ES-I3 (cell line): ENCODE measurements at regions not wholly inside any gene's neighbourhood (a gene's known extent, or its start where the extent isn't known, plus 50 kb on each side); places are given as distances from the start of the nearest gene placed in this dataset.

ENCODE experiments used
- H3K36me3 ChIP-seq: 2 replicates; pipeline ENCODE4 v1.6.1; 2013; ENCODE audit warnings: mild to moderate bottlenecking, low read length, control low read depth, moderate library complexity; ENCODE audit not compliant: insufficient read depth
- H3K4me1 ChIP-seq: 2 replicates; pipeline ENCODE4 v1.6.1; 2013; ENCODE audit warnings: mild to moderate bottlenecking, control low read depth, low read length; ENCODE audit not compliant: insufficient read depth
- H3K9ac ChIP-seq: 2 replicates; pipeline ENCODE4 v1.6.1; 2013; ENCODE audit warnings: low read depth, mild to moderate bottlenecking, low read length, moderate library complexity
- H3K9me3 ChIP-seq: 2 replicates; pipeline ENCODE4 v1.6.1; 2013; ENCODE audit warnings: mild to moderate bottlenecking, low read length, moderate library complexity; ENCODE audit not compliant: control insufficient read depth, insufficient read depth

DNA sequence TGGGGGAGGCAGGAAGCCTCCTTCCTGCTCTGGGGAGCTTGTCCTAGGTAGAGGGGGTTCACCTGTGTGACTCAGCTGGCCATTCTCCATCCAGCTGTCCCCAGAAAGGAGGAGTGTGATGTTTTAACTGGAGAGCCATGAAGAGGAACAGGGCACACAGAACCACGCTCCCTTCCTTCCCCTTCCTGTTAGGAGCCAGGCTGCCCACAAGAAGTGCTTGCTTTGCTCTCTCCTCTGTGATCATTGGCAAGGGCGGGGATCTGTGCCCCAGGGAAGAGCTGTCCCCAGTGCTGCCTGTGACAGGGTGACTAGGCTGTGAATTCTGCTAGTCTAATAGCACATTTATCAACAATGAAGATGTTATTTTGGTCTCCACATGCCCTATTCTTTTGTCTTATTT lies 169.6 kb upstream of the GATB start:
- Histone ChIP-seq H3K36me3 (no peaks in the 10 kb centered on the region), H3K9me3 (no peaks in the 10 kb centered on the region), H3K9ac (no peak overlapping the region), H3K4me1 (no peaks in the 10 kb centered on the region)

DNA sequence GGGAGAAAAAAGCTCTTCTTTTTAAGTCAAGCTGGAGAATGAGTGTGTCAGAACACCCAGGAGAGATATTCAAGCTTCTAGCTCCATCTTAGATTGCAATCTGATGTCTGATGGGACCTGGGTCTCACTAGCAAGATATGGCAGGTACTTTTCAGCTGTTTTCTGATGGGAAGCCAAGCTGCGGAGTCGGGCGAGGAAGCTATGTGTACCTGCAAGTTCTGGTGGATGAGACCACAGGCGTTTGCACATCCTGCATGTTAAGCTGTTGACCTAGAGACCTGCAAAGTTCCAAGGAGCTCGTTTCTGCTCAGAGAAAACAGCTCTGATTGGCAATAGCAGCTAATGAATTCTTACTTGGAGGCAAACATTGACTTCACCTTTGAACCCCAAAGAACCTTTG lies 167.3 kb upstream of the GATB start:
- H3K36me3 ChIP-seq, result no peaks in the 10 kb centered on the region
- H3K9me3 ChIP-seq, result no peaks in the 10 kb centered on the region
- no peak overlapping the region for H3K9ac ChIP-seq
- no peaks in the 10 kb centered on the region for H3K4me1 ChIP-seq

DNA sequence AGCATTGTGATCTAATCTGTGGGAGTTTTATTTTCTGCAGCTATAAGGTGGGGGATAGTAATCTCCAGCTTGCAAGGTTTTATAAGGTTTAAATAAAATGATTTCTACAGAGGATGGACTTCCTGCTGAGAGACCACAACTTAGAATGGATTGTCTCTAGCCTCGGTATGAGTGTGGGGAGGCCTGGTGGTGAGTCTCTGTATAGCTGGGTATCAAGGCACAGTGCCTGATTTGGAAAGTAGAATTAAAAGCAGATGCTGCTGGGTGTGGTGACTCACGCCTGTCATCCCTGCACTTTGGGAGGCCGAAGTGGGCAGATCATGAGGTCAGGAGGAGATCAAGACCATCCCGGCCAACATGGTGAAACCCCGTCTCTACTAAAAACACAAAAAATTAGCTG lies 162.0 kb upstream of the GATB start:
- Histone ChIP-seq H3K9ac (no peak overlapping the region), H3K36me3 (no peaks in the 10 kb centered on the region), H3K4me1 (no peaks in the 10 kb centered on the region), H3K9me3 (no peaks in the 10 kb centered on the region)

DNA sequence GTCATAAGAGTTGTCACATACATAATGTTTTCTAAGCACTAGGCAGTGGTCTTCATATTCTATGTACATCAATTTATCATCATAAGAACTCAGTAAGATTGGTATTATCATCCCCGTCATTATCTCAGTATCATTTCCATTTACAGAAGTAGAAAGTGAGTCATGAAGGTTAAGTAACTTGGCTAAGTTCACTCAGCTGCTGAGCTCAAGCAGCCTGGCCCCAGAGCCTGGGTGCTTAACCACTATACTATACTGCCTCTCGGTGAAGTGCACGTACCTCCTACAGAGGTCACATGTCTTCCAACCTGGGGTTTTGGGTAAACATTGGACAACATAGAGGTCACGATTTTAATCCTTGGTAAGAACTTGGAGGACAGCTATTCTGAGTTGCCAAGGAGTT lies 161.5 kb upstream of the GATB start:
- no peaks in the 10 kb centered on the region for H3K4me1 ChIP-seq
- H3K9me3 ChIP-seq, result no peaks in the 10 kb centered on the region
- H3K9ac ChIP-seq, result no peak overlapping the region
- no peaks in the 10 kb centered on the region for H3K36me3 ChIP-seq

DNA sequence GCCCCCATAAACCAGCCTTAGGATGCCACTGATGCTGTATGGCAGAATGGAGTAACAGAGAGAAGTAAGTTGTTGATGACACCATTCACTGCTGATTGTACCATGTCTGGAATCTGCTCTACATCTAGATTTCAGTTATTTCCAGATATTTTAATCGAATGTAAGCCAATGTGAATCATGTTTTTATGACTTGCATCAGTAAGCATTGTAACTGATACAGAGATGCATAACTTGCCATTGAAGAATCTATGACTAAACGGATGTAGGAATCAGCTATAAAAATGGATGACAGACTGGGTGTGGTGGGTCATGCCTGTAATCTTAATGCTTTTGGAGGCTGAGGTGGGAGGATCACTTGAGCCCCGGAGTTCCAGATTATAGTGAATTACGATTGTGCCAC lies 161.0 kb upstream of the GATB start:
- H3K9ac ChIP-seq, result no peak overlapping the region
- H3K36me3 ChIP-seq, result no peaks in the 10 kb centered on the region
- H3K9me3 ChIP-seq, result no peaks in the 10 kb centered on the region
- H3K4me1 ChIP-seq, result no peaks in the 10 kb centered on the region

DNA sequence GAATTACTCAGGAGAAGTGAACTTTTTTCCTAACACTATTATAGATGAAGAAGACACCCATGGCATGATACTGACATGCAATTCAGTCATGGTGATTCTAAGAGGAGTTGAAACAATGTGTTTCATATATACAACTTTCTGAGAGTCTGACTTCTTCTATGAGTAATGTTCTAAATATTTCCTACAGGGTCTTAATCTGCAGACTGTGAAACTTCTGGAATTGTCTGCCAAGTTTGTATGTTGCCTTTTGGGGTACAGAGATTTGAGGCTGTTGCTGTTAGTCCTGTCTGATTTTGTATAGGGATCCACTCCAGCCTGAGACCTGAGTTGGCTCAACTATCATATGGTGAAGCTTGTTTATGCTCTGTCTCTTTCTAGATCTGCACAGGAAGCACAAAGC lies 160.6 kb upstream of the GATB start:
- Histone ChIP-seq H3K9ac (no peak overlapping the region), H3K4me1 (no peaks in the 10 kb centered on the region), H3K36me3 (no peaks in the 10 kb centered on the region), H3K9me3 (no peaks in the 10 kb centered on the region)

DNA sequence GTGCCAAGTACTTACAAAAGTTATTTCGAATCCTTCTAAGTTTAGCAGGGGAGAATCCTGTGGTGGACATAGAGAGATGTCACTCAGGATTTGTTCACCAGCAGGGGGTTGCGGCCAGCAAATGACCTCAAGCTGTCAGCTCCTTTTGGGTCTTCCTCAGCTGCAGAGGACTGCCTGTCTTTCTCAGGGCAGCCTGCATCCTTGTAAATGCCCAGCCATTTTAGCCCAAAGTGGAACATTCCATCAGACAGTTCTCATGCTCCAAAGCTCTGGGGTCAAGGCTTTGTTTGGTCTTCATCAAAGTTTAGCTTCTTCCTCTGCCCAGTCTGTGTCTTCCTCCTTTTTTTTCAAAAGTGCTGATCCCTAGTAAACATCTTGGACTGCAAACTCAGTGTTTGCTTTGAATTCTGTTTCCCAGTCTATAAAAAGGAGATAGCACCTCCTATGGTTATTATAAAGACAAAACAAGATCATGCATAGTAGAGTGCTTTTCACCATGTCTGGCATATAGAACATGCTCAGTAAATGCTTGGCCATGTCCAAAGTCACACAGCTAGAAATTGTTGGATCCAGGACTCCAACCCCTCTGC lies 156.4 kb upstream of the GATB start:
- Histone ChIP-seq H3K9ac (no peak overlapping the region), H3K36me3 (no peaks in the 10 kb centered on the region), H3K4me1 (no peaks in the 10 kb centered on the region), H3K9me3 (no peaks in the 10 kb centered on the region)

DNA sequence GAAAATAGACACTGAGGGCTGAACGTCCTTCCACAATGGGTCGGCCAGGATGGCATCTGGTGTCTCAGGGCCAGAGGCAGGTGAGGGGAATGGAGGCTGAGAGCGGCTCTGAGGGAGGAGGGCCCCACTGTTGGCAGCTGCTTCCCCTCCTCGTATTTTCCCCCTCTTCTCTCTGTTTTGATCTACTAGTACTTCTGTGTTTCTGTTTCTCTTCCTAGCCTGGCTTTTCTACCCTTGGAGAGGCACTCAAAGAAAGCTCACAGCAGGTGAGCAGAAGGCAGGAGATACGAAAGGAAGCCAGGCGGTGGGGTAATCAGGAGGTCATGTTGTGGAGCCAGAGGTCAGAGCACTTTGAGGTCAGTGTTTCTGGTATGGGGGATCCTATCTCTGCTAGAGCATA lies 151.8 kb upstream of the GATB start:
- Histone ChIP-seq H3K9me3 (no peaks in the 10 kb centered on the region), H3K9ac (no peak overlapping the region), H3K4me1 (peaks cover 8% of the 10 kb centered on the region; the same call in 1 of the 2 replicates), H3K36me3 (no peaks in the 10 kb centered on the region)

DNA sequence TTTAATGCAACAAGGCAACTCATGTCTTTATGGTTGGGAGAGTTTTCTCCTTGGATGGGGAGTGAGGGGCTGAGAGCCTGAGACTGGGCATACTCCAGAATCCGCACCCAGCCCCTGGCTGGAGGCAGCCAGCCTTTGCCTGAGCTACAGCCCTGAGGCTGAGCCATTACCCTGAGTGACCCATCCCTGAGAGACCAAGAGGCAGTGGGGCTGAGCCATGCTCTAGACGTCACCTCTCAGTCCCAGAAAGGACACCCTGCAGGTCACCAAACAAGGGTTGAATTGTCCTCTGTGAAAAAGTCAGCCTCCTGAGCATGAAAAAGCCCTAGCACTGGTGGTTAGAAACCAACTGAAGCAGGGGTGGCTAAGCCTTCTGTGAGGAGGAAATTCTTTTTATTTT lies 151.2 kb upstream of the GATB start:
- H3K9ac ChIP-seq, result no peak overlapping the region
- peaks cover 8% of the 10 kb centered on the region; the same call in 1 of the 2 replicates for H3K4me1 ChIP-seq
- H3K9me3 ChIP-seq, result no peaks in the 10 kb centered on the region
- no peaks in the 10 kb centered on the region for H3K36me3 ChIP-seq

DNA sequence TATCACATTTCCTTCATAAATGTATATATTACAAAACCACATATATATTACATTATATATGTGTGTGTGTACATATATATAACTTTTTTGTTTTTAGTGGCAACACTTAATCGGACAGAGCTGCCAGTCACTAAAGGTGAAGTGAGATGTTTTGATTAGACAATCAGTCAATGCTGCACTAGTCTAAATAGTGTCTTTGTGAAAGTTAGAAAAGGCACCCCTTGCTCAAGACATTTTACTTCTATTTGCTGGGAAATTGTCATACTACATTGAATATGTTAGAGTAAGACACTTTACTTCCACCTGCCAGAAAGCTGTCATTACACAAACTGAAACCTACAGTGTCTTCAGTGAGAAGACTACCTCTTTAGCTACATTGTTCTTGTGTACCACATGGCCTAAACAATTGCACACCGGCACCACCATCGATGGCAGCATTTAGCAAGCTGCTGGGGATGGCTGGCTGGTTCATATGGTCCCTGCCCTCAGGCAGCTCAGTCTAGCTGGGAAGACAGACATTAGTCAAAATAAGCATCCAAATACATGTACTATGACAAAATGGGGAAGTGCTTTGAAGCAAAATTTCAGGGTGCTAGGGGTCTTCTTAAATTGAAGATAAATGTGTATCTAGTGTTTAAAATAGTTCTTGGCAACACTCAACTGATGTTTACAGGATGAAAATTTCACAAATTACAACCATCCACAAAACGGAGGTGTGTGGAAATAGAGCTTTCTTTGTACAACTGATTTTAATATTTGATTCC lies 148.1 kb upstream of the GATB start:
- Histone ChIP-seq H3K36me3 (no peaks in the 10 kb centered on the region), H3K9me3 (no peaks in the 10 kb centered on the region)

DNA sequence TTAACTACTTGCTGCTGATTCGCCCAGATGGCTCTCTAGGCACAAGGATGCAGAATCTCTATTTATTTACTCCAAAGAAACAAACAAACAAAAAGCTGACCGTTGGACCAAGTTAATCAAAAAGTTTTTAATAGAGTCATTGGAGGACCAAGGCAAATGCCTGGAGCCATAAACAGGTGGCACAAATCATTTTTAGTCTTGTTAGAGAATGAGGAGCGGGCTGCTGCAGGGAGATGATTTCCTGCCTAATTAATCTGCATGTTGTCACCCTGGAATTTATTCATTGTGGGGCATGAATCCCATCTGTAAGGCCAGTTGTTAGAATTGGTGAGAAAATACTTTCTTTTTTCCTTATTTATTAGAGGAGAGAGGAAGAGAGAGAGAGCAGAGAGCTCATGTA lies 147.4 kb upstream of the GATB start:
- Histone ChIP-seq H3K9ac (no peak overlapping the region), H3K4me1 (peaks cover 8% of the 10 kb centered on the region; the same call in 1 of the 2 replicates), H3K36me3 (no peaks in the 10 kb centered on the region), H3K9me3 (no peaks in the 10 kb centered on the region)

More for the DNA sequence above, 148.1 kb upstream of the GATB start:
- Histone ChIP-seq H3K4me1 (peaks cover 8% of the 10 kb centered on the region; the same call in 1 of the 2 replicates), H3K9ac (no peak overlapping the region)

DNA sequence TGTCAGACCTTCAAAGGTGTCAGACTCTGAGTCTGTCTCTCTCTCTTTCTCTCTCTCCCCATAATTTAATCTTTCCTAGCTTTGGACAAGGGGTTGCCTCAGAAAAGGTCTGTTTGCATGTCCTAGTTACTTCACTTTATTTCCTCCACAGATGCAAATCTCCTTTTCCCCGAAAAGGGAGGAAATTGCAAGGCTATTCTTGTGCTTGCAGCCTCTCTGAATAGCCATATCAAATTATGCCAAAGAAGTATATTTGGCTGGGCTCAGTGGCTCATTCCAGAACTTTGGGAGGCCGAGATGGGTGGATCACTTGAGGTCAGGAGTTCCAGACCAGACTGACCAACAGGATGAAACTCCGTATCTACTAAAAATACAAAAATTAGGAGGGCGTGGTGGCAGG lies 145.6 kb upstream of the GATB start:
- no peaks in the 10 kb centered on the region for H3K36me3 ChIP-seq
- H3K9me3 ChIP-seq, result 0 out of 2 replicates have a peak, but pooled peaks cover 1% of the 10 kb centered on the region
- H3K4me1 ChIP-seq, result peaks cover 8% of the 10 kb centered on the region; the same call in 1 of the 2 replicates

DNA sequence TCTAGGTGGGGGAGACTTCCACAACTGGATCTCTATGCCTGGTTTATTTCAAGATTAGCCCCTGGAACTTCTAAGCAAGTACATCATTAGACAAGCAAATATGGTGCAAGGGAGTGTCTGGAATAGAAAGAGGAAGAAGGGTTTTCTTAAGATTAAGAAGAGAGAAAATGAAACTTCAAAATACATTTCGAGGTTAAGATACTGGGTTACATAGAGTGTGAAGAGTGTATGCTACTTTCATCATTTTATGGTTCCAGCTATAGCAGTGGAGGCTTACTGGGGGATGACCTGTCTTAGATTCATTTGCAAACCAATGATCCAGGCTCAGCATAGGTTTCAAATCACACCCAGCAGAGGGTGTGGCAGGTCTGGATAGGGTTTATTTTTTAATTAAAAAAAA lies 144.4 kb upstream of the GATB start:
- Histone ChIP-seq H3K9ac (no peak overlapping the region), H3K4me1 (peaks cover 8% of the 10 kb centered on the region; the same call in 1 of the 2 replicates), H3K36me3 (no peaks in the 10 kb centered on the region), H3K9me3 (0 out of 2 replicates have a peak, but pooled peaks cover 2% of the 10 kb centered on the region)

More for the DNA sequence above, 145.6 kb upstream of the GATB start:
- H3K9ac ChIP-seq, result no peak overlapping the region

DNA sequence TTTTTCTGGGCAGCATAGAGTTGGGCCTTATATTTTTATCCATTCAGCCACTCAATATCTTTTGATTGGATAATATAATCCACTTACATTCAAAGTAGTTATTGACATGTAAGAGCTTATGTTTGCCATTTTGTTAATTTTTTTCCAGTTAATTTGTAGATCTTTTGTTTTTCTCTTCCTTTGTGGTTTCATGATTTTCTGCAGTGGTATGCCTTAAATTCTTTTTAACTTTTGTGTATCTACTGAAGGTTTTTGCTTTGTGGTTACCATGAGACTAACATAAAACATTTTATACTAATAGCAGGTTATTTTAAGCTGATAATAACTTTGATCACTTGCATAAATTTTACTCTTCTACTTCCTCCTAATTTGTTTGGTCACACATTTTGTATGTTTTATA lies 140.8 kb upstream of the GATB start:
- 0 out of 2 replicates have a peak, but pooled peaks cover 2% of the 10 kb centered on the region for H3K9me3 ChIP-seq
- no peaks in the 10 kb centered on the region for H3K4me1 ChIP-seq
- no peak overlapping the region for H3K9ac ChIP-seq
- H3K36me3 ChIP-seq, result no peaks in the 10 kb centered on the region

DNA sequence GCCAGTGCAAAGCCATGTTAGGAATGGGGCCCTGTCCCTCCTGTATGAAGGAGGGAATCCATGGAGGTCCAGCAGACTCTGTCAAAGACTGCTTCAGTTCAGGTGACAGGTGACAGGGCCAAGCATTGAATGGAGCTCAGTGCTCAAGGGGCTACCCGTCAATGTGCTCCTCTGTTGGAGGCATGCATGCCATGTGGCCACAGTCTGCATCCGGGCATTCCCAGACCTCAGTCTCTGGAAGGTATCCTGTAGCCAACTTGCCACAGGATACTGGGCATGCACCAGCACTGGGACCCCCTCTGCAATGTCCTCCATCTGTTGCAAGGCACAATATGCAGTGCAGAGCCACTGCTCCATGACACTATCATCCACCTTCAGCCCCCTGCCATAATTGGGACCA lies 136.1 kb upstream of the GATB start:
- Histone ChIP-seq H3K36me3 (no peaks in the 10 kb centered on the region), H3K4me1 (no peaks in the 10 kb centered on the region), H3K9me3 (0 out of 2 replicates have a peak, but pooled peaks cover 2% of the 10 kb centered on the region), H3K9ac (no peak overlapping the region)
